K562 (cell line): ENCODE measurements at regions not wholly inside any gene's neighbourhood (a gene's known extent, or its start where the extent isn't known, plus 50 kb on each side); places are given as distances from the start of the nearest gene placed in this dataset.

Experiments used
- BRD4 ChIP-seq: fragments of 200-600 bp; sonication (generic); IDR thresholded peaks from 2 replicates; pipeline ENCODE4 v1.6.1; 2017; ENCODE audit warnings: inconsistent platforms
- CEBPG ChIP-seq, 3 experiments: fragments of 200-800 bp in 1 of 3; sonication (Bioruptor generic) in 1 of 3; sonication (generic) in 1 of 3; formaldehyde crosslinking in 1 of 3; IDR thresholded peaks in 2 of 3; conservative IDR thresholded peaks in 1 of 3; 2 replicates each; pipeline versions ENCODE4 v1.6.1 to v1.8.0; 2016 to 2022; ENCODE audit warnings: missing compliant biosample characterization in 2 of 3, missing genetic modification characterization in 2 of 3, mild to moderate bottlenecking in 1 of 3, missing genetic modification reagents in 1 of 3
- JUN ChIP-seq, 2 experiments: sonication (generic) in 1 of 2; formaldehyde crosslinking in 1 of 2; IDR thresholded peaks; 2 replicates each; pipeline versions ENCODE4 v1.6.1 to v1.8.0; 2012 to 2022; ENCODE audit warnings: borderline replicate concordance in 2 of 2, mild to moderate bottlenecking in 2 of 2, improper control_type of control experiment in 1 of 2, low read depth in 1 of 2, low read length in 1 of 2, missing genetic modification reagents in 1 of 2
- NFYB ChIP-seq: IDR thresholded peaks from 2 replicates; pipeline ENCODE4 v1.6.1; 2011; ENCODE audit warnings: mild to moderate bottlenecking, moderate library complexity; ENCODE audit not compliant: insufficient read length; ENCODE audit errors: extremely low read depth
- NR2C2 ChIP-seq, 2 experiments: fragments of 200-800 bp in 1 of 2; sonication (Bioruptor generic) in 1 of 2; sonication (generic) in 1 of 2; formaldehyde crosslinking in 1 of 2; IDR thresholded peaks; 2 replicates each; pipeline versions ENCODE4 v1.6.1 to v1.8.0; 2016 to 2022; ENCODE audit warnings: mild to moderate bottlenecking in 1 of 2, missing compliant biosample characterization in 1 of 2, missing genetic modification characterization in 1 of 2, missing genetic modification reagents in 1 of 2
- POLR2AphosphoS5 ChIP-seq: IDR thresholded peaks from 2 replicates; pipeline ENCODE4 v1.6.1; 2011; ENCODE audit warnings: mild to moderate bottlenecking, low read depth, low read length, moderate library complexity; ENCODE audit not compliant: control insufficient read depth, insufficient read depth
- ZNF146 ChIP-seq: IDR thresholded peaks from one replicate; pipeline ENCODE4 v1.6.1; 2018; ENCODE audit warnings: missing compliant biosample characterization; ENCODE audit not compliant: unreplicated experiment

DNA sequence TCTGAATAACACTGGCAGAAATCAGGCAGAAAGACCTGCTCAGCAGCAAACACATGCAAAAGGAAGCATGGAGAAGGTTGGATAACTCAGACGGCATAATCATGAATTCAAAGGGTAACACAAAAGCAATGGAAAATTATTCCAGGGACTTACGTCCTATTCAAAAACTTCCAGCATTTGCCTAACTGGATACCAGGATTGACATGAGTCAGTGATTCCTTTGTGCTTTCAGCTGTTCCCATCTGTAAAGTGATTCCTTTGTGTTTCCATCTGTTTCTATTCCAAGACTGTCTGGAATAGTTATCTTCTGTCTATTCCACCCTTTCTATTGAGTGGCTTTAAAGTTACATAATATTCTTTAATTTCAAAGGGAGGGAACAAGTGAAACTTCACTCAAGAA, 1361.7 kb upstream of the CDH9 start:
- TF ChIP-seq NR2C2 (CRISPR knock-in tag; IDR thresholded peaks at IDR 0.05): no peak
- no peak for TF ChIP-seq NR2C2 (tag; IDR thresholded peaks at IDR 0.05)
- no peak for TF ChIP-seq POLR2AphosphoS5
- no peak for TF ChIP-seq CEBPG (CRISPR knock-in tag; IDR thresholded peaks at IDR 0.05)
- TF ChIP-seq CEBPG (tag; conservative IDR thresholded peaks at IDR 0.05 in 1 of 2, IDR thresholded peaks at IDR 0.05 in 1 of 2): no peak
- no peak for TF ChIP-seq BRD4
- no peak for TF ChIP-seq ZNF146 (CRISPR knock-in tag)
- no peak for TF ChIP-seq JUN (IDR thresholded peaks at IDR 0.05; ENCODE audit: borderline replicate concordance, low read depth, low read length)
- no peak for TF ChIP-seq JUN (CRISPR knock-in tag; IDR thresholded peaks at IDR 0.05; ENCODE audit: borderline replicate concordance)
- TF ChIP-seq NFYB: no peak
